Muscle layer of duodenum (tissue), 2 donors: ENCODE measurements at regions not wholly inside any gene's neighbourhood (a gene's known extent, or its start where the extent isn't known, plus 50 kb on each side); places are given as distances from the start of the nearest gene placed in this dataset.

ENCODE experiments used
- H3K27ac ChIP-seq: one replicate; pipeline ENCODE4 v1.7.0; 2013; ENCODE audit warnings: mild to moderate bottlenecking, low read length
- H3K27me3 ChIP-seq: one replicate; pipeline ENCODE4 v1.7.0; 2013; ENCODE audit warnings: low read depth, mild to moderate bottlenecking, control low read depth, low read length
- H3K36me3 ChIP-seq, 2 donors: one replicate each; pipeline ENCODE4 v1.7.0; 2013; ENCODE audit warnings: low read length in 2 of 2, control low read depth in 1 of 2, mild to moderate bottlenecking in 1 of 2; ENCODE audit not compliant: insufficient read depth in 2 of 2, control insufficient read depth in 1 of 2
- H3K4me1 ChIP-seq, 2 donors: one replicate each; pipeline ENCODE4 v1.7.0; 2013; ENCODE audit warnings: low read length in 2 of 2, mild to moderate bottlenecking in 2 of 2, control low read depth in 1 of 2, moderate library complexity in 1 of 2; ENCODE audit not compliant: insufficient read depth in 2 of 2, control insufficient read depth in 1 of 2
- H3K4me3 ChIP-seq, 2 donors: one replicate each; pipeline ENCODE4 v1.7.0; 2013; ENCODE audit warnings: low read length in 2 of 2, low read depth in 1 of 2, mild to moderate bottlenecking in 1 of 2
- H3K9me3 ChIP-seq, 2 donors: one replicate each; pipeline ENCODE4 v1.7.0; 2013; ENCODE audit warnings: low read length in 2 of 2, control low read depth in 1 of 2, mild to moderate bottlenecking in 1 of 2; ENCODE audit not compliant: control insufficient read depth in 1 of 2
- donor health status: healthy.

DNA sequence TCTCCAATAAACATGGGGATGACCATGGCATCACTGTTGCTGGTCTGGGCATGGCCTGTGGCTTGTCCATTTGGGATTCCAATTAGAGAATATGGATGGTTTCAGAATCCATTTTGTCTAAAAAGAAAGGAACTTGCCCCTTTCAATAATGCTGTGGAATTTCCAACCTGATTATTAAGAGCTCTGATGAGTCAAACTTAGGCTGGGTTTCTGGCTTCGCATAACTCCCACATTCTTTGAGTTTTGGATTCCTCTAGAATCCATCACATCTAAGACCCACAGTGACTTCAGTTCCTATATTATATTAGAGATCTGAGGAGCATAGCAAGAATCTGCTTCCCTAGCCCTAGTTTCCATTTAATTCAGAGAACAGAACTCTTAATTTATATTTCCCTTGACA, 531.5 kb downstream of the TNS1 start:
- Histone ChIP-seq H3K36me3 (no peaks in the 10 kb centered on the region), H3K9me3 (no peaks in the 10 kb centered on the region), H3K4me3 (no peak overlapping the region), H3K4me1 (no peaks in the 10 kb centered on the region), H3K27ac (no peak overlapping the region), H3K27me3 (no peaks in the 10 kb centered on the region)

DNA sequence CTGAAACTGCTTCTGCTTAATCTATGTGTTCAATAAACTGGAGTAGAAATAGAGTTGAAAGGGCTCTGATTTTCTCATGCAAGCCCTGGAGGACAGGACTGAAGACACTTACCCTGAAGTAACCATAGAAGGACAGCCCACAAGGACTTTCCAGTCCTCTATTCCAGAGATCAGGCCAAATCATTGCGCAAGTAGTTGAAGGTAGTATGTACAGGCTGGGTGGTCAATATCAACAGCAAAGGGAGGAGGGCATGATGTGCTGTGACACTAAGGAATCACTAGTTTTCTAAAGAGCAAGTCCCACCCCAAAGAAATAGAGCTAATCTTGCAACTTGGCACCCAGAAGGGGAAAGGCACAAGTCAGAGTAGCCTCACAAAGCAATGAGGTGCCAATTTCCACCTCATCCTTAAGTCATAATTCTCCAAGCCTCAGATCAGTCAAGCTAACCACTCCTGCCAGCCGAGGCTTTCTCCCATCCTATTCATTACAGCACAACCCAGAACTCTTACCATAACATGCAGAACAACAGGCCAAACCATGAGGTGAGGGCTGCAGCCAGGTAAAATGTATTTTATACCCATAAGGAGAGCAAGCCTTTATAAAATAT, 533.5 kb downstream of the TNS1 start:
- Histone ChIP-seq H3K27ac (no peak overlapping the region), H3K36me3 (no peaks in the 10 kb centered on the region), H3K9me3 (no peaks in the 10 kb centered on the region), H3K4me3 (no peak overlapping the region), H3K4me1 (no peaks in the 10 kb centered on the region), H3K27me3 (no peaks in the 10 kb centered on the region)

GRCh38 chr2:217468042-217468830, 534.6 kb downstream of the TNS1 start:
- Histone ChIP-seq H3K36me3 (no peaks in the 10 kb centered on the region), H3K27ac (no peak overlapping the region), H3K27me3 (no peaks in the 10 kb centered on the region), H3K9me3 (no peaks in the 10 kb centered on the region), H3K4me3 (no peak overlapping the region), H3K4me1 (no peaks in the 10 kb centered on the region)

- Histone ChIP-seq H3K27ac (no peak overlapping the region), H3K4me1 (peaks cover 0 to 3% of the 10 kb centered on the region in 2 donors), H3K4me3 (no peak overlapping the region), H3K36me3 (no peaks in the 10 kb centered on the region), H3K27me3 (no peaks in the 10 kb centered on the region), H3K9me3 (no peaks in the 10 kb centered on the region)
Observed at GRCh38 chr2:217467331-217467730, 535.5 kb downstream of the TNS1 start.

GRCh38 chr2:217466805-217467204, 536.0 kb downstream of the TNS1 start:
- Histone ChIP-seq H3K9me3 (no peaks in the 10 kb centered on the region), H3K36me3 (no peaks in the 10 kb centered on the region), H3K4me3 (no peak overlapping the region), H3K27ac (no peak overlapping the region), H3K4me1 (peaks cover 0 to 6% of the 10 kb centered on the region in 2 donors), H3K27me3 (no peaks in the 10 kb centered on the region)

GRCh38 chr2:217466104-217466503, 536.7 kb downstream of the TNS1 start:
- H3K4me1 ChIP-seq, result peaks cover 0 to 6% of the 10 kb centered on the region in 2 donors
- H3K9me3 ChIP-seq, result no peaks in the 10 kb centered on the region
- no peak overlapping the region for H3K27ac ChIP-seq
- no peaks in the 10 kb centered on the region for H3K27me3 ChIP-seq
- H3K4me3 ChIP-seq, result no peak overlapping the region
- no peaks in the 10 kb centered on the region for H3K36me3 ChIP-seq

DNA sequence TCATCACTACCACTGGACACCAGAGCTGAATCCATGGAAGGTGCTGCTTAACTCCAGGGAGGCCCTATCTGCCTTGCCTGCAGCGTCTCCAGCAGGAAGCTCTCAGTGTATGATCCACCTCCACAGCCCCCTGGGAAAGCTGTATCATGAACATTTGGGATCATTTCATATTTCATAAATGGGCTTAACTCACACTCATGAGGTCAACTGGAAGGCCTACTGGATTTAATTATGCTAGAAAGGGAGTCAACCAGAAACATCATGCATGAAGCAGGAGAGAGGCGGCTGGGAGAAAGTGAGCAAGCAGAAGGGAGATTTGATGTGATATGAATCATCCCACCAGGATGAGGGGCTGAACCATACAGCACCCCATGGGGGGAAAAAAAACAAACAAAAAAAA, 537.7 kb downstream of the TNS1 start:
- H3K36me3 ChIP-seq, result no peaks in the 10 kb centered on the region
- no peak overlapping the region for H3K4me3 ChIP-seq
- H3K27me3 ChIP-seq, result no peaks in the 10 kb centered on the region
- no peaks in the 10 kb centered on the region for H3K9me3 ChIP-seq
- no peak overlapping the region for H3K27ac ChIP-seq
- H3K4me1 ChIP-seq, result peaks cover 0 to 6% of the 10 kb centered on the region in 2 donors

DNA sequence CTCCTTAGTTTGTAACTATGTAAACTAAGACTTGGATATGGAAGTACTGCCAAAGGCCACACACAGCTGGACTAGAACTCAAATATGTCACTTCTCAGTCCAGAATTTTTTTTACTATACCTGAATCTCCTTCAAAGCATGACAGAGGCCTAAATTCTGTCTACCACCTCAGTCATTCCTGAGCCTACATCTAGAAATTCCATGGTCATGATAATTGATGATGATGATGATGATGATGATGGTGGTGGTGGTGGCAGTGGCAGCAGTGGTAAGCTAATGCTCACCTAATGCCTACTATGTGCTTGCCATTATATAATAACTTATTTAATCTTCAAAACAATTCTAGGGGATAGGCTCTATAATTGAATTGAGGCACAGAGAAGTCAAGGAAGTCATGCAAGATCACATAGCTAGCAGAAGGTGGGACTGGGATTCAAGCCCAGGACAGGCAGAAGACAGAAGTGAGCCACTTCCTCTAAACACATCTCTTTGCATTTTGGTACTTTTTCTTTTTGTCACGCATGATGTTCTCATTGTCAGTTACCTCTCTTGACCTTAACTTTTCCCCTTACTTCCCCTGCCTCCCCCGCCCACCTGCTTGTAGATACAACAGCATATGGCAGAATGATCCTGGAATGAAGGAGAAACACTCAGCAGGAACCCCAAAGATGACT, 539.3 kb downstream of the TNS1 start:
- H3K36me3 ChIP-seq, result no peaks in the 10 kb centered on the region
- no peak overlapping the region for H3K27ac ChIP-seq
- no peaks in the 10 kb centered on the region for H3K27me3 ChIP-seq
- H3K4me3 ChIP-seq, result no peak overlapping the region
- no peaks in the 10 kb centered on the region for H3K9me3 ChIP-seq
- H3K4me1 ChIP-seq, result peaks cover 0 to 6% of the 10 kb centered on the region in 2 donors

DNA sequence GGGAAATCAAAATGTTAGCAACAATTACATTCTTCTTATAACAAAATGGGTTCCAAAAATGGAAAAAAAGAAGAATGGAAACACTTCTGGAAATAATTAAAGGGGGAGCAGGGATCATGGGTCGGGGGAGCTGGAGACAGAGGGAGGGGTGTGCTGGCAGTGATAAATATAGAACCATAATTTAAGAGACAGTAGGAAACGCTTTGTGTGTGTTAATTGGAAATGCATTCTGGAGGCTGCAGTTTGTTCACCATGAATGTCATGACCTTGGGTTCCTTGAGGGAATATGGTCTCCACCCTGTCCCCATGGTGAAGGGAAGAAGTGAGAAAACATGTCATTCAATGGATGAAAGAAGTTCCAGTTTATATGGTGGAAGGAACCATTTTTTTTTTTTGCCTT, 540.7 kb downstream of the TNS1 start:
- Histone ChIP-seq H3K36me3 (no peaks in the 10 kb centered on the region), H3K27me3 (no peaks in the 10 kb centered on the region), H3K27ac (no peak overlapping the region), H3K4me3 (no peak overlapping the region), H3K9me3 (no peaks in the 10 kb centered on the region), H3K4me1 (peaks cover 0 to 6% of the 10 kb centered on the region in 2 donors)

- H3K4me3 ChIP-seq, result no peak overlapping the region
- peaks cover 0 to 6% of the 10 kb centered on the region in 2 donors for H3K4me1 ChIP-seq
- no peaks in the 10 kb centered on the region for H3K9me3 ChIP-seq
- no peaks in the 10 kb centered on the region for H3K27me3 ChIP-seq
- H3K36me3 ChIP-seq, result no peaks in the 10 kb centered on the region
- H3K27ac ChIP-seq, result no peak overlapping the region
Observed at GRCh38 chr2:217461674-217462073, 541.1 kb downstream of the TNS1 start.

DNA sequence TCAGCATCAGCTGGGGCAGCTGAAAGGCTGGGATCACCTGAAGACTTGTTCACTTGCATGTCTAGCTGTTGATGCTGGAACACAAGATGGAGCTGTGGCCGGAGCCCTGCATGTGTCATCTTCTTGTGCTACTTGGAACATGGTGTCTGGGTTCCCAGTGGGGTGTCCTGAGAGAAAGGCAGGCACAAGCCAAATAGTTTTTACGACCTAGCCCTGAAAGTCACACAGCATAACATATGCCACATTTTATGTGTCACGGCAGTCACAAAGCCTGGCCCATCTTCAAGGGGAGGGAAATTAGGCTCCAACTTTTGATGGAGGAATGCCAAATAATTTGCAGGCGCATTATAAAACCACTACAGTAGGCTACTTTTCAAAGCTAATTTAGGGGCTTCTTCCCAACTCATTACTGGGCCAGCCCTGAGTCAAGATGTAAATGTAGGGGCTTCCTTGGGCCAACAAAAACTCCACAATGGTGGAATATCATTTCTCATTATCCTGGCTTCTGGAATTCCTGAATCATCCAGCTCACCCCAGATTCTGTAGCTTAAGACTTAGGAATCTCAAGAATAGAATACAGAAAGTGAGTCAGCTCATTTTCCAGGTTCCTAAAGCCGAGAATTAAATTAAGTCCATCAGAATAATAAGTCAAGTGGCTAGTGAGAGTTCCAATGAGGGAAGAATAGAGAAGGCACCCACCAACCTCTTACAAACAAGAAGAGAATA, 543.0 kb downstream of the TNS1 start:
- H3K9me3 ChIP-seq, result no peaks in the 10 kb centered on the region
- no peak overlapping the region for H3K4me3 ChIP-seq
- no peaks in the 10 kb centered on the region for H3K27me3 ChIP-seq
- peaks cover 0 to 6% of the 10 kb centered on the region in 2 donors for H3K4me1 ChIP-seq
- no peak overlapping the region for H3K27ac ChIP-seq
- H3K36me3 ChIP-seq, result no peaks in the 10 kb centered on the region
